ENCODE measurements at regions not wholly inside any gene's neighbourhood (a gene's known extent, or its start where the extent isn't known, plus 50 kb on each side); places are given as distances from the start of the nearest gene placed in this dataset.

DNA sequence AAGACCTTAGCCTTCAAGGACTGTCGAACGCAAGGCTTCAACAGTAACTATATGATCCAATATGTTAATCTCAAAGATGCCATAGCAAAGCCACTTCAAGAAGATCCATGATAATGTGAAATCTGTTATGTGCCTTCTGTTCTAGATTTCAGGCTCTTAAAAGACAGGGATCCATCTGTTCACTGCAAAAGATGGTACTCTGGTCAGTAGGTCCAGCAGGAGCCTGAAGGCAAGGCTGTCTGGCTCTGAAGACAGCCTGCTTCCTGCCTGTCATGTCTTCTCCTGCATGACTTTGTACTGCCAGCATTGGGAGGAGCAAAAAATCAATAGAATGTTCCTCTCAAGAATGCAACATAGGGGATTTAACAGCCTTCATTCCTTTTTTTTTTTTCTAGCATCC is 270.8 kb upstream of the PARD3B start:
- DNase-seq (no peak), ATAC-seq (no peak)
- intact Hi-C loops (cut with DNase I) = no loop called here
- Histone ChIP-seq H3K4me3 (no peak overlapping the region), H3K9me3 (peaks cover 0 to 10% of the 10 kb centered on the region in 2 donors), H3K36me3 (no peaks in the 10 kb centered on the region), H3K27me3 (no peaks in the 10 kb centered on the region), H3K27ac (no peak overlapping the region), H3K4me1 (peaks cover 0 to 2% of the 10 kb centered on the region in 2 donors)
- TF ChIP-seq, protein P1, sequence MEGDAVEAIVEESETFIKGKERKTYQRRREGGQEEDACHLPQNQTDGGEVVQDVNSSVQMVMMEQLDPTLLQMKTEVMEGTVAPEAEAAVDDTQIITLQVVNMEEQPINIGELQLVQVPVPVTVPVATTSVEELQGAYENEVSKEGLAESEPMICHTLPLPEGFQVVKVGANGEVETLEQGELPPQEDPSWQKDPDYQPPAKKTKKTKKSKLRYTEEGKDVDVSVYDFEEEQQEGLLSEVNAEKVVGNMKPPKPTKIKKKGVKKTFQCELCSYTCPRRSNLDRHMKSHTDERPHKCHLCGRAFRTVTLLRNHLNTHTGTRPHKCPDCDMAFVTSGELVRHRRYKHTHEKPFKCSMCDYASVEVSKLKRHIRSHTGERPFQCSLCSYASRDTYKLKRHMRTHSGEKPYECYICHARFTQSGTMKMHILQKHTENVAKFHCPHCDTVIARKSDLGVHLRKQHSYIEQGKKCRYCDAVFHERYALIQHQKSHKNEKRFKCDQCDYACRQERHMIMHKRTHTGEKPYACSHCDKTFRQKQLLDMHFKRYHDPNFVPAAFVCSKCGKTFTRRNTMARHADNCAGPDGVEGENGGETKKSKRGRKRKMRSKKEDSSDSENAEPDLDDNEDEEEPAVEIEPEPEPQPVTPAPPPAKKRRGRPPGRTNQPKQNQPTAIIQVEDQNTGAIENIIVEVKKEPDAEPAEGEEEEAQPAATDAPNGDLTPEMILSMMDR (IDR thresholded peaks at IDR 0.05) = no peak

DNA sequence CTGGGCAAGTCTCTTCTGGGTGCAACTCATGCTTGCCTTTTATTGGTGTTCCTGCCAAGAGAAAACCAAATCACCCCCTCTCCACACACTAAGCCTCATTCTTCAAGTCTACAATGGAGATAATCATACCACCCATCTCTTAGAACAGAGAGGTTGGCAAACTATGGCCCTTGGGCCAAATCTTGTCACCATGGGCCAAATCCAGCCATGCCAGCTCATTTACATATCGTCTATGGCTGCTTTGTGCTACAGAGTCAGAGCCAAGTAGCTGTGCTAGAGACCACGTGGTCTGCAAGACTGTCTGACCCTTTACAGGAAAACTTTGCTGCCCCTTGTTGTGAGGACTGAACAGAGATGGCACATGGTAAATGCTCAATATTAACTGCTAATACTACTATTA is 270.3 kb upstream of the PARD3B start:
- DNase-seq = no peak
- Histone ChIP-seq H3K36me3 (no peaks in the 10 kb centered on the region), H3K27me3 (no peaks in the 10 kb centered on the region), H3K4me1 (peaks cover 0 to 2% of the 10 kb centered on the region in 2 donors), H3K4me3 (no peak overlapping the region), H3K27ac (no peak overlapping the region), H3K9me3 (peaks cover 0 to 10% of the 10 kb centered on the region in 2 donors)
- intact Hi-C loops (cut with DNase I) = no loop called here
- ATAC-seq = no peak
- TF ChIP-seq, protein P1 (IDR thresholded peaks at IDR 0.05) = no peak

DNA sequence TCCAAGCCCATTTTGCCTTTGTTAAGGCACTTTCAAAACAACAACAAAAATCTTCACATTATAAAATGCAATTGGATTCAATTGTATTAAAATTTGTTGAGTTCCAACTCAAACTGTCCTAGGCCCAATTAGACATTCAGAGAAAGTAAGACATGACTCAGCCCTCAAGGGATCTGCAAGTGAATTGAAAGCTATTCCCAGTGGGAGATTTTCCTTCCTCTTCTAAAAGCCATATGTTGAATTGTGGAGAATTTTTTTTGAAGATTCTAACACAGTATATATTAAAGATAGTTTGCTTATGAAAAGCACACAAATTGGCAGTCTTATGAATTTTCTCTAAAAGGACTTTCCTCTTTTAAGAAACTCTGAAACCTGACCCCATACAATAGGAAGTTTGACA is 268.0 kb upstream of the PARD3B start:
- no peak for ATAC-seq
- TF ChIP-seq, protein P1 (IDR thresholded peaks at IDR 0.05) = no peak
- no peak overlapping the region for H3K4me3 ChIP-seq
- no peaks in the 10 kb centered on the region for H3K27me3 ChIP-seq
- DNase-seq = no peak
- intact Hi-C loops (cut with DNase I) = no loop called here
- no peaks in the 10 kb centered on the region for H3K9me3 ChIP-seq
- no peak overlapping the region for H3K27ac ChIP-seq
- H3K36me3 ChIP-seq = no peaks in the 10 kb centered on the region
- no peaks in the 10 kb centered on the region for H3K4me1 ChIP-seq

DNA sequence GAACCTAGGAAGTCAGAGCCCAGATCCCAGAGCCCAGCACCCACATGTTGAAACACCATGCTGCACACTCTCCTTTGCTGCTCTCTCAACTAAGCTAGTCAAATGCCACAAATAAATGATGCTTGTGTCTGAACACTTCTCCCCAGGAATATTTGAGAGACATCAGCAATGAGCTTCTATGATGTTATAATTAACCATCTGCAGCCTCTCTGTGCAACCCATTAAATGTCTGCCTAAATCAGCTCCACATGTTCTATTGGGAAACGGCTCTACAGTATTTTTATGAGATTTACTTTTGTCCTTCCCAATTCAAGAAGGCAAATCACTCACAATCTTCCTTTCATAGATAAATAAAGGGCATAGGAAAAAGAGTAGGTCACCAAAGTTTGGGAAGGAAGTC is 266.8 kb upstream of the PARD3B start:
- ATAC-seq = no peak

DNA sequence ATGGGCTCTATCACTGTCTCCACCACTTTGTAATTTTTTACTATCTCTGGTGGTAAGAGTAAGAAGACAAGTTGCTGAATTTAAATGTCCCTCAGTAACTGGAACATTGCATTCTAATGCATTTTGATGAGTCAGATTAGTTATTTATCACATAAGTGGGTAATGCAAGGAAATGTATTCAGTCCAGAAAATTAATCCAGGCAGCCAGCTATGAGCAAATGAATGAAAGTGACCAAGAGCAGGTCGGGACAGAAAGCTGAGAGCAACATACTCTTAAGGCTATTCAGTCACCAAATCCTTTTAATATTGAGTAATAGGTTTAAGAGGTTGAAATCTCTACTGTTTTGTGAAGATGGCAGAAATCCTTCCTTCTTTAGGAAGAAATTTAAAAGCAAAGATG is 265.5 kb upstream of the PARD3B start:
- H3K36me3 ChIP-seq = no peaks in the 10 kb centered on the region
- intact Hi-C loops (cut with DNase I) = no loop called here
- H3K27ac ChIP-seq = no peak overlapping the region
- H3K9me3 ChIP-seq = no peaks in the 10 kb centered on the region
- TF ChIP-seq, protein P1 (IDR thresholded peaks at IDR 0.05) = no peak
- ATAC-seq (no peak), DNase-seq (no peak)
- no peaks in the 10 kb centered on the region for H3K27me3 ChIP-seq
- no peak overlapping the region for H3K4me3 ChIP-seq
- no peaks in the 10 kb centered on the region for H3K4me1 ChIP-seq

More for the DNA sequence above, 266.8 kb upstream of the PARD3B start:
- TF ChIP-seq, protein P1 (IDR thresholded peaks at IDR 0.05) = no peak
- H3K27me3 ChIP-seq = no peaks in the 10 kb centered on the region
- no peaks in the 10 kb centered on the region for H3K9me3 ChIP-seq
- no peak for DNase-seq
- intact Hi-C loops (cut with DNase I) = no loop called here
- no peak overlapping the region for H3K27ac ChIP-seq
- H3K36me3 ChIP-seq = no peaks in the 10 kb centered on the region
- H3K4me1 ChIP-seq = no peaks in the 10 kb centered on the region
- H3K4me3 ChIP-seq = no peak overlapping the region
